Thoracic aorta (tissue), 2 donors: ENCODE measurements at regions not wholly inside any gene's neighbourhood (a gene's known extent, or its start where the extent isn't known, plus 50 kb on each side); places are given as distances from the start of the nearest gene placed in this dataset.

Experiments used
- ATAC-seq: fragments of 150-250 bp; one replicate; pipeline ENCODE4 v1.8.0; 2017; ENCODE audit warnings: low read depth; ENCODE audit not compliant: insufficient number of reproducible peaks, low FRiP score
- DNase-seq: peaks from one replicate; pipeline ENCODE4 v3.0.0-alpha.2; 2020; ENCODE audit warnings: low spot score
- H3K27ac ChIP-seq, 2 donors: fragments of 200-600 bp; sonication (generic); 1 replicate in 1 of 2; 2 replicates in 1 of 2; pipeline ENCODE4 v1.5.1; 2016; ENCODE audit warnings: mild to moderate bottlenecking in 2 of 2, moderate library complexity in 2 of 2
- H3K27me3 ChIP-seq: fragments of 200-600 bp; sonication (generic); replicated peaks from 2 replicates; pipeline ENCODE4 v1.6.0; 2016; ENCODE audit warnings: mild to moderate bottlenecking; ENCODE audit not compliant: insufficient read depth
- H3K36me3 ChIP-seq: fragments of 200-600 bp; sonication (generic); one replicate; pipeline ENCODE4 v1.5.1; 2016
- H3K4me1 ChIP-seq, 2 donors: fragments of 200-600 bp; sonication (generic); 1 replicate in 1 of 2; 2 replicates in 1 of 2; pipeline versions ENCODE4 v1.5.1 to v1.6.0; 2016; ENCODE audit warnings: low read depth in 2 of 2, mild to moderate bottlenecking in 1 of 2; ENCODE audit not compliant: control insufficient read depth in 1 of 2
- H3K4me3 ChIP-seq: fragments of 200-600 bp; sonication (generic); 2 replicates; pipeline ENCODE4 v1.5.1; 2016; ENCODE audit warnings: mild to moderate bottlenecking
- H3K9me3 ChIP-seq: fragments of 200-600 bp; sonication (generic); 2 replicates; pipeline ENCODE4 v1.5.1; 2016
- TF ChIP-seq, protein P1 (sequence below): fragments of 200-600 bp; sonication (generic); IDR thresholded peaks from one replicate; pipeline ENCODE4 v1.5.1; 2019; ENCODE audit warnings: antibody characterized with exemption

GRCh38 chr1:56377431-56377830 is 201.9 kb downstream of the PLPP3 start:
- Histone ChIP-seq H3K27me3 (no peaks in the 10 kb centered on the region), H3K27ac (peak overlapping the region; percentile 66 to 69), H3K4me3 (no peak overlapping the region), H3K4me1 (peaks cover 29 to 48% of the 10 kb centered on the region in 2 donors), H3K9me3 (no peaks in the 10 kb centered on the region), H3K36me3 (no peaks in the 10 kb centered on the region)
- TF ChIP-seq, protein P1, sequence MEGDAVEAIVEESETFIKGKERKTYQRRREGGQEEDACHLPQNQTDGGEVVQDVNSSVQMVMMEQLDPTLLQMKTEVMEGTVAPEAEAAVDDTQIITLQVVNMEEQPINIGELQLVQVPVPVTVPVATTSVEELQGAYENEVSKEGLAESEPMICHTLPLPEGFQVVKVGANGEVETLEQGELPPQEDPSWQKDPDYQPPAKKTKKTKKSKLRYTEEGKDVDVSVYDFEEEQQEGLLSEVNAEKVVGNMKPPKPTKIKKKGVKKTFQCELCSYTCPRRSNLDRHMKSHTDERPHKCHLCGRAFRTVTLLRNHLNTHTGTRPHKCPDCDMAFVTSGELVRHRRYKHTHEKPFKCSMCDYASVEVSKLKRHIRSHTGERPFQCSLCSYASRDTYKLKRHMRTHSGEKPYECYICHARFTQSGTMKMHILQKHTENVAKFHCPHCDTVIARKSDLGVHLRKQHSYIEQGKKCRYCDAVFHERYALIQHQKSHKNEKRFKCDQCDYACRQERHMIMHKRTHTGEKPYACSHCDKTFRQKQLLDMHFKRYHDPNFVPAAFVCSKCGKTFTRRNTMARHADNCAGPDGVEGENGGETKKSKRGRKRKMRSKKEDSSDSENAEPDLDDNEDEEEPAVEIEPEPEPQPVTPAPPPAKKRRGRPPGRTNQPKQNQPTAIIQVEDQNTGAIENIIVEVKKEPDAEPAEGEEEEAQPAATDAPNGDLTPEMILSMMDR, result no peak
- ATAC-seq, result no peak
- no peak for DNase-seq

DNA sequence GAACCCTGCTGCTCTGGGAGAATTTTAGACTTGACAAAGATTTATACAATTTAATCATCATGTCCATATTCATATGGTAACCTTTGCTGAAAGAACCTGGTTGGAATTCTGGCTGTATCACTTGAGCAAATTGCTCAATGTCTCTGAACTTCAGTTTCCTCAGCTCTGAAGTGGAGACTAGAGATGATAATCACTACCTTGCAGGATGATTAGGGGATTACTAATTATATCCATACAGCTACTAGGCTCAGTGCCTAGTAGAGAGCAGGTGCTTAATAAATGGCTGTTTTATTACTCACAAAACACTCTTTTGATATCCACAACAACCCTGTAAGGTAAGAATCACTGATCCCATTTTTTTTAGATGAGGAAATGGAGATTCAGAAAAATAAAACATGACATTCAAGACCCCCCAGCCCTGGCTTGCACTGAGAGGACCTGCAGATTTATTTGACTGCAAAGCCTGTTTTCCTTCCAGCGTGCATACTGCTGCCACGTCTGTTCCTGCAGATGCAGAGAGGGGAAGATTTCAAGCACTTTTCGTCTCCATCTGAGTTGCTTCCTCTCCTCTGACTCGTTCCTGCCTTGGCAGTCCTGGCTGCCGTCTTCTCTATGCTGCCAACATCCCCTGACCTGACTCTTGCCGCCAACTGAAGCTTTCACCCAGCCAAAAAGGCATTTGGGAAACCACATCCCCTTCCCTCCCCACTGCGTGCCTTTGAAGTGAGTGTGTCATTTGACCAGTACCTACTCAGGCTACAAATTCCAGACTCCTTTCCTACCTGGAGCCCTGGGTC is 203.0 kb downstream of the PLPP3 start:
- Histone ChIP-seq H3K4me1 (peaks cover 29 to 48% of the 10 kb centered on the region in 2 donors), H3K27me3 (no peaks in the 10 kb centered on the region), H3K4me3 (no peak overlapping the region), H3K36me3 (no peaks in the 10 kb centered on the region), H3K9me3 (no peaks in the 10 kb centered on the region), H3K27ac (peak overlapping the region; percentile 66 to 69)
- DNase-seq (peak; percentile 33), ATAC-seq (peak; percentile 76)
- TF ChIP-seq, protein P1, result no peak

GRCh38 chr1:56375326-56375804 is 204.0 kb downstream of the PLPP3 start:
- no peak for ATAC-seq
- TF ChIP-seq, protein P1, result no peak
- H3K9me3 ChIP-seq, result no peaks in the 10 kb centered on the region
- no peaks in the 10 kb centered on the region for H3K36me3 ChIP-seq
- no peak for DNase-seq
- peak overlapping the region; percentile 66 to 69 for H3K27ac ChIP-seq
- H3K27me3 ChIP-seq, result no peaks in the 10 kb centered on the region
- no peak overlapping the region for H3K4me3 ChIP-seq
- H3K4me1 ChIP-seq, result peaks cover 29 to 48% of the 10 kb centered on the region in 2 donors

DNA sequence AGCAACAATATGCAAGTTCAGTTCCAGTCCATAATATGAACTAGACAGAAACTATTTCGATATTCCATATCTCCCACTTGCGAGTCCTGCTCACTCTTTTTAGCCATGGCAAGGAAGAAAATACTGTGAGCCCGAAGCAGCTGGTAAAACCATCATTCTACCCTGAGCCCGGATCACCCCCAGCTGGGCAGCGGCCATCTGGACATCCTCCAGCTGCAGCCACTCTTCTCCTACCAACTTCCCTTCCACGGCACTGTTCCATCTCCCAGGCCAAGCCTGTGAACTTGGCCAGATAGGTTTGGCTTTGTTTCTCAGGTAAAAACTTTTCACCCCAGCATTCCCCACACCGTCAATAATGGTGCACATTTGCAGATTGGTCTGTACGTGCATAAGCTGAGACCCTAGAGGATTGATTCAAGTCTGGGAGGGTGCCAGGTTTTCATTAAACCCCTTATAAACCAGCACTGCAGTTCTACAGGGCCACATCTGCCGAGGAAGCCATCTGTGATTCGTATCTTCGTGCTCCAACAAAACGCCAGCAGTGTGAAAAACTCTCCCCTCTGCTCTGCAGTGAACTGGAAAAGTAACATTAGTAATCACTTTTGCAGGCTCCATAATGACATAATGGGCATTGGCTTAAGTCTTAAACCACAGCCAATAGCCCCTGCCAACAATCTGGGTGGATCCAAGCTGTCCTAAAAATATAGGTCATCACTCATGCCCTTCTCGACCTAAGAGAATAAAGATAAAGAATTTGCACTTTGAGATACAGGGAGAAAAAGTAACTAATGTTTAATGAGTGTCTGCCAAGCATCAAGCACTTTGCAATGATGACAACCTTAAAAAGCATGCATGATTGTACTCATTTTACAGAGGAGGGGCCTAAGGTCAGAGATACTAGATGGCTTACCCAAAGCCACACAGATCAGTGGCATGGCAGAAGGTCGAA is 205.1 kb downstream of the PLPP3 start:
- DNase-seq (no peak), ATAC-seq (no peak)
- TF ChIP-seq, protein P1, result no peak
- Histone ChIP-seq H3K36me3 (no peaks in the 10 kb centered on the region), H3K27ac (peak overlapping the region in 1 of 2 donors; percentile 69), H3K4me1 (peaks cover 29 to 48% of the 10 kb centered on the region in 2 donors), H3K27me3 (no peaks in the 10 kb centered on the region), H3K9me3 (no peaks in the 10 kb centered on the region), H3K4me3 (peak overlapping the region; percentile 8)

- H3K27me3 ChIP-seq, result no peaks in the 10 kb centered on the region
- H3K4me3 ChIP-seq, result no peak overlapping the region
- TF ChIP-seq, protein P1, result no peak
- H3K4me1 ChIP-seq, result peaks cover 15 to 23% of the 10 kb centered on the region in 2 donors
- no peaks in the 10 kb centered on the region for H3K9me3 ChIP-seq
- no peak overlapping the region for H3K27ac ChIP-seq
- H3K36me3 ChIP-seq, result no peaks in the 10 kb centered on the region
- DNase-seq (no peak), ATAC-seq (no peak)
Measured at GRCh38 chr1:56370513-56370912, 208.8 kb downstream of the PLPP3 start.
